ENCODE measurements at regions not wholly inside any gene's neighbourhood (a gene's known extent, or its start where the extent isn't known, plus 50 kb on each side); places are given as distances from the start of the nearest gene placed in this dataset.
"Not testable (repeated sequence)": the region's sequence is repeated elsewhere in the genome, so short reads cannot be mapped to it uniquely, and the experiment has no call there.

DNA sequence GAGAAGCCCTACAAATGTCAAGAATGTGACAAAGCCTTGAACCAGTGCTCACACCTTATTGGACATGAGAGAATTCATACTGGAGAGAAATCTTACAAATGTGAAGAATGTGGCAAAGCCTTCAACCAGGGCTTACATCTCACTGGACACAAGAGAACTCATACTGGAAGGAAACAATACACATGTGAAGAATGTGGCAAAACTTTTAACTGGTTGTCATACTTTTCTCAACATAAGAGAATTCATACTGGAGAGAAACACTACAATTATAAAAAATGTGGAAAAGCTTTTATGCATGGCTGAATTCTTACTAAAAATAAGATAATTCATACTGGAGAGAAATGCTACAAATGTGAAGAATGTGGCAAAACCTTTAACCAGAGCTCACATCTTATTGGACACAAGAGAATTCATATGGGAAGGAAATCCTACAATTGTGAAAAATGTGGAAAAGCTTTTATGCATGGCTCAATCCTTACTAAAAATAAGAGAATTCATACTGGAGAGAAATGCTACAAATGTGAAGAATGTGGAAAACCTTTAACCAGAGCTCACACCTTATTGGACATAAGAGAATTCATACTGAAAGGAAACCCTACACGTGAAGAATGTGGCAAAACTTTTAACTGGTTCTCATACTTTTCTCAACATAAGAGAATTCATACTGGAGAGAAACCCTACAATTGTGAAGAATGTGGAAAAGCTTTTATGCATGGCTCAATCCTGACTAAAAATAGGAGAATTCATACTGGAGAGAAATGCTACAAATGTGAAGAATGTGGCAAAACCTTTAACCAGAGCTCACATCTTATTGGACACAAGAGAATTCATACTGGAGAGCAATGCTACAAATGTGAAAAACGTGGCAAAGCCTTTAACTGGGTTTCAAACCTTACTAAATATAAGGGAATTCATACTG is 350.6 kb upstream of the NUPR2 start:
- DNase-seq (ENCODE audit: low read depth in 4 of 4, low spot score in 1 of 4) = not testable (repeated sequence)

DNA sequence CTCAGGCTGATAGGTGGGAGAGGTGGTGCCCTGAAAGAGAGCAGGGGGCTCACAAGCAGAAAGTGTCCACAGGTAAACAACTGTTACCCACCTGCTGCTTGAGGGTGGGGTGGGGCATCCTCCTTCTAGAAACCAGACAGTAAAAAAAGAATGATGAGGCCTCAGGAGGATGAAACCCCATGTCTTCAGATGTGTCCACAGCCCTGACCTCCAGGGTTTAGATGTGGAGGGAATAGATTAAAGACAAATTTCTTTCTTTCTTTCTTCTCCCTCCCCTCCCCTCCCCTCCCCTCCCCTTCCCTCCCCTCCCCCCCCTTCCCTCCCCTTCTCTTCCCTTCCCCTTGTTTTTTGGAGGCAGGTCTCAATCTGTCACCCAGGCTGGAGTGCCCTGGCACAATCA is 333.5 kb upstream of the NUPR2 start:
- no peak for DNase-seq (ENCODE audit: low read depth in 4 of 4, low spot score in 1 of 4)

DNA sequence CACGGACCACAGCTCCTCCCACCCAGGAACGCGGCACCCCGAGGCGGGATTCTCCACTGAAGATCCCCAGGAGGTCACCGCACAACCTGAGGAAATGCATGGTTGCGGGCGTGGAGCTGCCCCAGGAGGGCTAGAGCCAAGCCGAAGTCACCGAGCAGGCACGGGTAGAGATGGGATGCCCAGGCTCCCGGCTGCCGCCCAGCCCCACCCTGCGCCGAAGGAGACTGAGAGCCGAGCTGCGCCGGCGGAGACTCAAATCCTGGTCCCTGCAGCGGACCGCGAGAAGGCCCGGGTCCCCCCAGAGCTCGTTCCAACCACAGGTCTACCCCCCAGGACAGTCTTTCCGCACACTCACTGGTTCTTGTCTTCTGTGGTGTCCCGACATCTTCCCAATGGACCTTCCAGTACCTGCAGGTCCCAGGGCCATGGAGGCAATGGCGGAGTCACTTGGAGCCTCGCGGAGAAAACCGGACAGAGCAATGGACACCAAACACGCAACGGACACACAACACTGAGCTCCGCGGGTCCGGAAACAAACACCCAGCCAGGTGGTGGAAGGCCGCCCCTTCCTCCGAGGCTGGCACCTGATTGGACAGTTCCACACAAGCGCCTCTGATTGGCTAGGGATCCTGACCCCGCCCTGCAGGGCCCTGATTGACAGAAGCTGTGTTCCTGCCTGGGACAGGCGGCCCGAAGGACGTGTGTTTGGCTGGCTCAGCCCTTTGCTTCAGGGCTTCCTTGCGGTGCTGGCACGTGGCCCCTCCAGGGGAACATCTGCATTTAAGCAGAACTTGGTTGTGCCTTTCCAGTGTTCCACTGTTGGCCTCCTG is 331.9 kb upstream of the NUPR2 start:
- DNase-seq (ENCODE audit: low read depth in 4 of 4, low spot score in 1 of 4) = no peak

DNA sequence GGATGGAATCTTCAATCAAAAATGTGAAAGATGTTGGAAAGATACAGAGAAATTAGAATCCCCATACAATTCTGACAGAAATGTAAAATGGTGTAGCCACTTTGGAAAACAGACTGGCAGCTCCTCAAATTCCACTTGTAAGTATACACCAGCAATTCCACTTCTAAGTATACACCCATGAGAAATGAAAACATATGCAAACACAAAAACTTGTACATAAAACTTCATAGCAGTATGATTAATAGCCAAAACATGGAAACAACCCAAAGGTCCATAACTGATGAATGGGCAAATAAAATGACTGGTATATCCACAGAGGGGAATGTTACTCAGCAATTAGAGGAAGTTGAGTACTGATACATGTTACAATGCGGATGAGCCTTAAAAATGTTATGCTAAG is 304.3 kb upstream of the NUPR2 start:
- not testable (repeated sequence) for DNase-seq (ENCODE audit: low read depth in 4 of 4, low spot score in 1 of 4)

DNA sequence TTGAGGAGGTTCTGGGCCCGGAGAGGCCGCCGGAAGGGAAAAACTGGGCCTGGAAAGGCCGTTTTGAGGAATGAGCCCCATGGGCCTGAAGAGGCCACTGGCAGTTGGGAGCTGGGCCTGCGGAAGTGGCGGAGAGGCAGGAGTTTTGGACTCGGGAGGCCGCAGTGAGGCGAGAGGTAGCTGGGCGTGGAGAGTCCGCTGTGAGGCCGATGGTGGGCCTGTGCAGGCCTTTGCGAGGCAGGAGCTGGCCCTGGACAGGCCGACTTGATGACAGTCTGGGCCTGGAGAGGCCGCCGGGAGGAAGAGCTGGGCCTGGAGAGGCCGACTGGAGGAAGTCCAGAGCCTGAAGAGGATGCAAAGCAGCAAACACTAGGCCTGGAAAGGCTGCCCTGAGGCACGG is 259.0 kb upstream of the NUPR2 start:
- no peak for DNase-seq (ENCODE audit: low read depth in 4 of 4, low spot score in 1 of 4)

DNA sequence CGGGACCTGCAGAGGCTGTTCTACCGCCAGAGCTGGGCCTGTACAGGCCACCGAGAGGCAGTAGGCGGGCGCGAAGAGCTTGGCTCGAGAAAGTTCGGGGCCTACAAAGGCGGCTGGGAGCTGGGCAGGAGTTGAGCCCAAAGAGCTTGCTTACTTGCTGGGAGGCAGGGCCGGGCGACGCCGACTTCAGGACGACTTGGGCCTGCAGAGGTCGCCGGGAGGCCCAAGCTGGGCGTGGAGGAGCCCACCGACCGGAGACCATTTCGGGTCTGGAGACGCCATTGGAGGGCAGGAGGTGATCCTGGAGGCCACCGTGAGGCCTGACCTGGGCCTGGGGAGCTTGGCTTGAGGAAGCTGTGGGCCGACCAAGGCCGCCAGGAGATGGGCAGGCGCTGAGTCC is 258.4 kb upstream of the NUPR2 start:
- DNase-seq (ENCODE audit: low read depth in 4 of 4, low spot score in 1 of 4) = not testable (repeated sequence)

DNA sequence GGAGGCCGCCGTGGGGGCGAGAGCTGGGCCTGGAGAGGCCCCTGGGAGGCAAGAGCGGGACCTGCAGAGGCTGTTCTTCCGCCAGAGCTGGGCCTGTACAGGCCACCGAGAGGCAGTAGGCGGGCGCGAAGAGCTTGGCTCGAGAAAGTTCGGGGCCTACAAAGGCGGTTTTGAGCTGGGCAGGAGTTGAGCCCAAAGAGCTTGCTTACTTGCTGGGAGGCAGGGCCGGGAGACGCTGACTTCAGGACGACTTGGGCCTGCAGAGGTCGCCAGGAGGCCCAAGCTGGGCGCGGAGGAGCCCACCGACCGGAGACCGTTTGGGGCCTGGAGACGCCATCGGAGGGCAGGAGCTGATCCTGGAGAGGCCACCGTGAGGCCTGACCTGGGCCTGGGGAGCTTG is 257.1 kb upstream of the NUPR2 start:
- peak in 2 of 4 experiments; percentile 33 for DNase-seq (ENCODE audit: low read depth in 4 of 4, low spot score in 1 of 4)

DNA sequence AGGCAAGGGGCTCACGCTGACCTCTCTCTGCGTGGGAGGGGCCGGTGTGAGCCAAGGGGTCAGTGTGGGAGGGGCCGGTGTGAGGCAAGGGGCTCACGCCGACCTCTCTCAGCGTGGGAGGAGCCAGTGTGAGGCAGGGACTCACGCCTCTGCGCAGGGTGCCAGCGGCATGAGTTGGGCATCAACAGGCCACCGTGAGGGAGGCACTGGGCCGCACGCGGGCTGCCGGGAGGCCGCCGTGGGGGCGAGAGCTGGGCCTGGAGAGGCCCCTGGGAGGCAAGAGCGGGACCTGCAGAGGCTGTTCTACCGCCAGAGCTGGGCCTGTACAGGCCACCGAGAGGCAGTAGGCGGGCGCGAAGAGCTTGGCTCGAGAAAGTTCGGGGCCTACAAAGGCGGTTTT is 255.6 kb upstream of the NUPR2 start:
- DNase-seq (ENCODE audit: low read depth in 4 of 4, low spot score in 1 of 4) = not testable (repeated sequence)

DNA sequence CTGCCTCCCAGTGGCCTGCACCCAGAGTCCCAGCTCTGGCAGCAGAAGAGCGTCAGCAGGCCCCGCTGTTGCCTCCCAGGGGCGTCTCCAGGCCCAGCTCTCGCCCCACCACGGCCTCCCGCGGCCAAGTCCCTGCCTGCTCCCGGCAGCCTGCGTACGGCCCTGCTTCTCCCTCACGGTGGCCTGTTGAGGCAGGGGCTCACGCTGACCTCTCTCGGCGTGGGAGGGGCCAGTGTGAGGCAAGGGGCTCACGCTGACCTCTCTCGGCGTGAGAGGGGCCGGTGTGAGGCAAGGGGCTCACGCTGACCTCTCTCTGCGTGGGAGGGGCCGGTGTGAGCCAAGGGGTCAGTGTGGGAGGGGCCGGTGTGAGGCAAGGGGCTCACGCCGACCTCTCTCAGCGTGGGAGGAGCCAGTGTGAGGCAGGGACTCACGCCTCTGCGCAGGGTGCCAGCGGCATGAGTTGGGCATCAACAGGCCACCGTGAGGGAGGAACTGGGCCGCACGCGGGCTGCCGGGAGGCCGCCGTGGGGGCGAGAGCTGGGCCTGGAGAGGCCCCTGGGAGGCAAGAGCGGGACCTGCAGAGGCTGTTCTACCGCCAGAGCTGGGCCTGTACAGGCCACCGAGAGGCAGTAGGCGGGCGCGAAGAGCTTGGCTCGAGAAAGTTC is 254.1 kb upstream of the NUPR2 start:
- not testable (repeated sequence) for DNase-seq (ENCODE audit: low read depth in 4 of 4, low spot score in 1 of 4)

DNA sequence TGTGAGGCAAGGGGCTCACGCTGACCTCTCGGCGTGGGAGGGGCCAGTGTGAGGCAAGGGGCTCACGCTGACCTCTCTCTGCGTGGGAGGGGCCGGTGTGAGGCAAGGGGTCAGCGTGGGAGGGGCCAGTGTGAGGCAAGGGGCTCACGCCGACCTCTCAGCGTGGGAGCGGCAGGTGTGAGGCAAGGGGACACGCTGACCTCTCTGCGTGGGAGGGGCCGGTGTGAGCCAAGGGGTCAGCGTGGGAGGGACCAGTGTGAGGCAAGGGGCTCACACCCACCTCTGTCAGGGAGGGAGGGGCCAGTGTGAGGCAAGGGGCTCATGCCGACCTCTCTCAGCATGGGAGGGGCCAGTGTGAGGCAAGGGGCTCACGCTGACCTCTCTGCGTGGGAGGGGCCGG is 251.7 kb upstream of the NUPR2 start:
- not testable (repeated sequence) for DNase-seq (ENCODE audit: low read depth in 4 of 4, low spot score in 1 of 4)

DNA sequence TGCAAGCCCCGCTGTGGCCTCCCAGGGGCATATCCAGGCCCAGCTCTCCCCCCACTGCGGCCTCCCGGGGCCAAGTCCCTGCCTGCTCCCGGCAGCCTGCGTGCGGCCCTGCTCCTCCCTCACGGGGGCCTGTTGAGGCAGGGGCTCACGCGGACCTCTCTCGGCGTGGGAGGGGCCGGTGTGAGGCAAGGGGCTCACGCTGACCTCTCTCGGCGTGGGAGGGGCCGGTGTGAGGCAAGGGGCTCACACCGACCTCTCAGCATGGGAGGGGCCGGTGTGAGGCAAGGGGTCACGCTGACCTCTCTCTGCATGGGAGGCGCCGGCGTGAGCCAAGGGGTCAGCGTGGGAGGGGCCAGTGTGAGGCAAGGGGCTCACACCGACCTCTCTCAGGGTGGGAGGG is 251.2 kb upstream of the NUPR2 start:
- DNase-seq (ENCODE audit: low read depth in 4 of 4, low spot score in 1 of 4) = not testable (repeated sequence)

DNA sequence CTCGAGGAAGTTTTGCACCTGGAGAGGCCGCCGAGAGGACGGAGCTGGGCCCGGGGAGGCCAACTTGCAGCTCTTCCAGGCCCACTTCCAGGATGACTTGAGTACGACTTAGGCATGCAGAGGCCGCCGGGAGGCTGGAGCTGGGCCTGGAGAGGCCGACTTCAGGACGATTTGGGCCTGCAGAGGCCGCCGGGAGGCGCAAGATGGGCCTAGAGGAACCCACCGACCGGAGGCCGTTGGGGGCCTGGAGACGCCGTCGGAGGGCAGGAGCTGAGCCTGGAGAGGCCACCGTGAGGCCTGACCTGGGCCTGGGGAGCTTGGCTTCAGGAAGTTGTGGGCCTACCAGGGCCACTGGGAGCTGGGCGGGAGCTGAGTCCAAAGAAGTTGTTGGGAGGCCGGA is 250.5 kb upstream of the NUPR2 start:
- DNase-seq (ENCODE audit: low read depth in 4 of 4, low spot score in 1 of 4) = not testable (repeated sequence)

DNA sequence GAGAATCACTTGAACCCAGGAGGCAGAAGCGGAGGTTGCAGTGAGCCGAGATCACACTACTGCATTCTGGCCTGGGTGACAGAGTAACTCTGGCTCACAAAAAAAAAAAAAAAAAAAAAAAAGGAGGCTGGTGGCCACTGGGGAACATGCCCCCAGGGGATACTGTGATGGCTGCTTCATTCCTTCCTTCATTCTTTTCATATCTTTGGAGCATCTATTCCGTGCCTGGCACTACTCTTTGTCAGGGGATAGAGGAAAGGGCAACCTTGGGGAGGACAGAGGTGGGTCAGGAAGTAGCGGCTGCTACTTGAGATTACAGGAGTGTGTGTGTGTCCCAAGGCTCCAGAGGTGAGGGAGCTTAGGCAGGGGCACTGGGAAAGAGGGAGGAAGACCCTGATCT is 236.4 kb upstream of the NUPR2 start:
- not testable (repeated sequence) for DNase-seq (ENCODE audit: low read depth in 4 of 4, low spot score in 1 of 4)

DNA sequence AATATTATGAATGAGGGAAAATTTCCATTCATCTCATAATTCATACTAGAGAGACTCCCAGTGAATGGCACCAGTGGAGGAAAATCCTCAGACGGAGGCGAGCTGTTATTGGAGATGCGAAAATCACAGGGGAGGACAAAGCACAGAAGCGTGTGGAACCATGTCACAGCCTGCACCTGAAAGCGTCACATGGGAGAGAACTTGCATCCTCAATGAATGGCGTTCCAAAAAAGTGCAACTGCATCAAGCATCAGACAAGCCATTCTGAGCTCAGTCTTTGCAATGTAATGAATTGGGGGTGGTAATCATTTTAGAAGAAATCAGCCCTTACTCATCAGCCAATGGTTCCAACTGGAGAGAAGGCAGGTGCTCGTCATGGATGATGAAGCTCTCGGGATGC is 235.0 kb upstream of the NUPR2 start:
- not testable (repeated sequence) for DNase-seq (ENCODE audit: low read depth in 4 of 4, low spot score in 1 of 4)

DNA sequence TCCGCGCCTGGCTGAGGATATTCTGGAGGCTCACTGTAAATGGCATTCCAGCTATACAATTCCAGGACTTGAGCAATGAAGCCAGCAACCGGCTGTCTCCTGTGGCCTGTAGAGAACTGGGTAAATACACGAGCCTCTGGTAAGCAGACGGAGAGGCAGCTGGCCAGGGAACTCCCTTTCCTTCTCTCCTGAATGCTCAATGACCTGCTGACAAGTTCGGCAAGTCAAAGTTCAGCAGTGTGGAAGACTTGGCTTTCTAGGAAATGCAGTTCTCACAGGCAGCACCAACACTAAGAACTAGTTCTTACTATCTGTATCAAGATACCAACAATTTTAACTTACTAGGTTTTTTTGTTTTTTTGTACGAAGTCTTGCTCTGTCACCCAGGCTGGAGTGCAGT is 232.1 kb upstream of the NUPR2 start:
- not testable (repeated sequence) for DNase-seq (ENCODE audit: low read depth in 4 of 4, low spot score in 1 of 4)

DNA sequence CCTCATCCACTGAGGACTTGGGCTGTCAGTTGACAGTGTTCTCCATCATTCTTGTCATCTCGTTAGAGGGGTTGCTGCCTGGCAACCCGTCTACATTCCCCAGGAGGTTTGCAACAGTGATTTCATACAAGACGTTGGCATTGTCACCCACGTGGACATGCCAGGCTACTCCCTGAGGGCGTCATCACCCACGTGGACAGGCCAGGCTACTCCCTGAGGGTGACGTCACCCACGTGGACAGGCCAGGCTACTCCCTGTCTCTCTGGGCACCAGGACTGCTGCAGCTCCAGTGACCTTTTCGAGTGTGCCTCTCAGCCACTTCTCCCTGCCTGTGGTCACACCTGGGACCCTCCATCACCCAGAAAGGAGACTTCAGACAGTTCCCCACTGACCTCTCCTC is 212.1 kb upstream of the NUPR2 start:
- not testable (repeated sequence) for DNase-seq (ENCODE audit: low read depth in 4 of 4, low spot score in 1 of 4)

DNA sequence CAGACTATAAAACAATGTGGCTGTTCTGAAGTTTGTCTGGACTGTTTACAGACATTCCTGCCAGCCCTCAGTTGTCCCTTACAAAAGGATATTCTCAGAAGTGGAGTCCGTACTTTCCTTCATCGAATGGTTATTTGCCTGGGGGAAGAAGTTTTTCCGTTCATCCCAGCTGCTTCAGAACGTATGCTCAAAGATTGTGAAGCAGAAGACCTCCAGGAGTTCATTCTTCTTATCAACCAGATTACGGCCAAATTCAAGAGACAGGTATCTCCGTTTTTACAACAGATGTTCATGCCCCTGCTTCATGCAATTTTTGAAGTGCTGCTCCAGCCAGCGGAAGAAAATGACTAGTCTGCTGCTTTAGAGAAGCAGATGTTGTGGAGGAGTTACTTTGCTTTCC is 174.3 kb upstream of the NUPR2 start:
- DNase-seq (ENCODE audit: low read depth in 4 of 4, low spot score in 1 of 4) = no peak

DNA sequence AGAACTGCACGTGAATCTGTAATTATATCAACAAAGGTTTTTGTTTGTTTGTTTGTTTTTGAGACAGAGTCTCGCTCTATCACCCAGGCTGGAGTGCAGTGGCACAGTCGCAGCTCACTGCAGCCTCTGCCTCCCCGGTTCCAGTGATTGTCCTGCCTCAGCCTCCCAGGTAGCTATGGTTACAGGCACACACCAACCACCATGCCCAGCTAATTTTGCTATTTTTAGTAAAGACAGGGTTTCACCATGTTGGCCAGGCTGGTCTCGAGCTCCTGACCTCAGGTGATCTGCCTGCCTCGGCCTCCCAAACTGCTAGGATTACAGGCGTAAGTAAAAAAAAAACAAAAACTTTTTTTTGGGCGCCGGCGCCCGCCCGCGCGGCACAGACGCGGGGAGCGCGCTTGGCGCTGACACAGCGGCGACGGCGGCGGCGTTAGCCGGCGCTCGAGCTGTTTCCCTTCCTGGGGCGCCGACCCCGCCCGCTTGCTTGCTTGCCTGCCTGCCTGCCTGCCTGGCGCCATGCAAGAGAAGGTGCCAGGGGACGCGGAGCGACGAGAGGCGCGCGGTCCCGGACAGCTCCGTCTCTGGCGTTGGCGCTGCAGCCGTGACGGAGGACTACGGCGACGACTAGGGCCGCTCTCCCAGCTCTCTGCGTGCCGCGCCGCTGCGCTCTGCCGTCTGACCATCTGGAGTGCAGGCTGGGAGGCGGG is 171.4 kb upstream of the NUPR2 start:
- no peak for DNase-seq (ENCODE audit: low read depth in 4 of 4, low spot score in 1 of 4)

DNA sequence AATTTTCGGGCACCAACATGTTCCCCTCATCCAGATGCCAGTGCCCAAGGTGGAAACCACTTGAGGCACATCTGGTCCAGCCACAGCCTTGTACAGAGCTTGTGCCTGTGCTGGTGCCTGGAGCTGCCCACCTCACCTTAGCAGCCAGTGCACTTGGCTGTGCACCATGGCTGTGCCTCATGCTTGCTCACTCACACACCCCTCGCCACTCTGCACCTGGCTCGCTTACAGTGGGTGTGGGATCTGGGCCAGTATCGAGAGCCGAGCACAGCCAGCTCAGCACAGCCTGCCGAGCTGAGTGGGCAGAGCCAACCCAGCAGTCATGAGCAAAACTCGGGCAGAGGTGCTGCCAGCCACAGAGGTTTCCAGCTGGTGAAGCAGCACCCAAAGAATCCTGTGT is 139.9 kb upstream of the NUPR2 start:
- no peak for DNase-seq (ENCODE audit: low read depth in 4 of 4, low spot score in 1 of 4)

DNA sequence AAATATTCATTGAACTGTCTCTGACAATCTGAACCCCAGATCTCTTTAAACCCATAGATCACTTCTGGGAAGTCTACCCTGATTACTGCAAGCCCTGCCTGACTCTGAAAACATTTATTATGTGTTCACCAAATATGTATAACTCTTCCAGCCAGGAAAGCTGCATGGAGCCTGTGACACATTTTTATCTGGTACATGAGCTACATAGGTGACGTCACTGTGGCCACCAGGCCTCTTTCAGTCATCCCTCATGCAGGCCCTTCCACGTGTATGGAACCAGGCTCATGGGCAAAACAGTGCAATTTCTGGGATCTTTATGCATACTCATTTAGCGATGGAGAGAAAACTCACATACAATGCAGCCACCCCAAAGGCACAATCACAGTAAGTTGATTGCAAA is 133.9 kb upstream of the NUPR2 start:
- DNase-seq (ENCODE audit: low read depth in 4 of 4, low spot score in 1 of 4) = no peak

DNA sequence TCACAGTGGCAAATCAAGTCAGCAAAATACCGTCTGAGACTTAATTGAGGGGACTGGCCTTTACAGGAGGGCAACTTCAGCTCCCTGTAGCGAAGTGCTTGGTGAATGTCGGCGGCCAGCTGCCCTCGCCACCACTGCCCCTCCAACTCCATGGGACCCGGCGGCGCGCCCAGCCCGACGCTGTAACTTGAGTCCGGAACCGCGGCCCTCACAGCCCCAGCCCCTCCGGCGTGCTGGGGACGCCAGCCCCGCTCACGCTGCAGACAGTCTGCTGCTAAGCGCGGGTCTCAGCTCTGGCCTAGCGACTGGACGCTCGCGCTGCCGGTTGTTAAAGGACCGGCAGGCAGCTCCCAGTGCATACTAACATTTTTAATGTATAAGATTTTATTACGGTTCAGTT is 113.4 kb upstream of the NUPR2 start:
- DNase-seq (ENCODE audit: low read depth in 4 of 4, low spot score in 1 of 4) = no peak

Data from stimulated activated CD4-positive, alpha-beta T cell treated with anti-CD3 and anti-CD28 coated beads, Interleukin-1b, Interleukin-23, amount 100 ng/mL, for 24 hours (primary cell).